Osteocyte (in vitro differentiated cells): ENCODE measurements at regions not wholly inside any gene's neighbourhood (a gene's known extent, or its start where the extent isn't known, plus 50 kb on each side); places are given as distances from the start of the nearest gene placed in this dataset.

Source experiments
- DNase-seq: peaks from one replicate; pipeline ENCODE4 v3.0.0; 2021; ENCODE audit warnings: mixed read lengths; ENCODE audit not compliant: unreplicated experiment; ENCODE audit errors: extremely low spot score
- H3K27ac Mint-ChIP-seq: one replicate; pipeline ENCODE4 v1.8.0; 2021; ENCODE audit warnings: mild to moderate bottlenecking, mixed read lengths; ENCODE audit not compliant: unreplicated experiment
- H3K27me3 Mint-ChIP-seq: one replicate; pipeline ENCODE4 v1.8.0; 2021; ENCODE audit warnings: mixed read lengths; ENCODE audit not compliant: unreplicated experiment
- H3K36me3 Mint-ChIP-seq: one replicate; pipeline ENCODE4 v1.8.0; 2021; ENCODE audit warnings: mixed read lengths; ENCODE audit not compliant: unreplicated experiment
- H3K4me1 Mint-ChIP-seq: one replicate; pipeline ENCODE4 v1.8.0; 2021; ENCODE audit warnings: mixed read lengths; ENCODE audit not compliant: unreplicated experiment
- H3K4me3 Mint-ChIP-seq: one replicate; pipeline ENCODE4 v1.8.0; 2021; ENCODE audit warnings: mild to moderate bottlenecking, moderate library complexity, mixed read lengths; ENCODE audit not compliant: unreplicated experiment
- H3K9me3 Mint-ChIP-seq: one replicate; pipeline ENCODE4 v1.8.0; 2021; ENCODE audit warnings: mixed read lengths; ENCODE audit not compliant: unreplicated experiment
- TF ChIP-seq, protein P1 (sequence below): fragments of 200-600 bp; sonication (generic); IDR thresholded peaks from 2 replicates; pipeline ENCODE4 v1.5.0; 2021; ENCODE audit warnings: antibody characterized with exemption, mild to moderate bottlenecking, moderate library complexity

DNA sequence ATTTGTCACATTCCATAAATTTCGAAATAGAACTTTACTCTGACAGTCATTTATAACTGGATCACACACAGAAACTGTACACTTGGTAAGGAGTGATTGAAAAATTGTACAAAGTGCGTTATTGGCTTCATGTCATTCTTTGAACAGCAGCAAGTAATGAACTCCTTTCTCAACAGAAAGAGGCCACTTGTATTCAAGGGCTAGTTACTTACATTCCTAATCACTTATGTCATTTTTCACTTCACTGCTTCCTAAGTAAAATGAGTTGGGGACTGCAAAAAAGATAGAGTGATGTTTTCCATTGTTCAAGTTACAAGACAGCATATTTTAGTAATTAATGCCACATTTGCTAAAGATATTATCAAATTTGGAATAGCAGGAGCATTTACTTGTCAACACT is 893.2 kb downstream of the DTWD2 start:
- TF ChIP-seq, protein P1, sequence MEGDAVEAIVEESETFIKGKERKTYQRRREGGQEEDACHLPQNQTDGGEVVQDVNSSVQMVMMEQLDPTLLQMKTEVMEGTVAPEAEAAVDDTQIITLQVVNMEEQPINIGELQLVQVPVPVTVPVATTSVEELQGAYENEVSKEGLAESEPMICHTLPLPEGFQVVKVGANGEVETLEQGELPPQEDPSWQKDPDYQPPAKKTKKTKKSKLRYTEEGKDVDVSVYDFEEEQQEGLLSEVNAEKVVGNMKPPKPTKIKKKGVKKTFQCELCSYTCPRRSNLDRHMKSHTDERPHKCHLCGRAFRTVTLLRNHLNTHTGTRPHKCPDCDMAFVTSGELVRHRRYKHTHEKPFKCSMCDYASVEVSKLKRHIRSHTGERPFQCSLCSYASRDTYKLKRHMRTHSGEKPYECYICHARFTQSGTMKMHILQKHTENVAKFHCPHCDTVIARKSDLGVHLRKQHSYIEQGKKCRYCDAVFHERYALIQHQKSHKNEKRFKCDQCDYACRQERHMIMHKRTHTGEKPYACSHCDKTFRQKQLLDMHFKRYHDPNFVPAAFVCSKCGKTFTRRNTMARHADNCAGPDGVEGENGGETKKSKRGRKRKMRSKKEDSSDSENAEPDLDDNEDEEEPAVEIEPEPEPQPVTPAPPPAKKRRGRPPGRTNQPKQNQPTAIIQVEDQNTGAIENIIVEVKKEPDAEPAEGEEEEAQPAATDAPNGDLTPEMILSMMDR = no peak
- Mint-ChIP-seq H3K9me3 (no peaks in the 10 kb centered on the region), H3K27ac (no peak overlapping the region), H3K27me3 (no peaks in the 10 kb centered on the region), H3K4me3 (no peak overlapping the region), H3K36me3 (no peaks in the 10 kb centered on the region), H3K4me1 (no peaks in the 10 kb centered on the region)
- DNase-seq = no peak

GRCh38 chr5:118088448-118088847 is 899.9 kb downstream of the DTWD2 start:
- Mint-ChIP-seq H3K9me3 (peaks cover 8% of the 10 kb centered on the region), H3K27ac (no peak overlapping the region), H3K4me1 (no peaks in the 10 kb centered on the region), H3K36me3 (no peaks in the 10 kb centered on the region), H3K27me3 (peaks cover 6% of the 10 kb centered on the region), H3K4me3 (no peak overlapping the region)
- no peak for DNase-seq
- TF ChIP-seq, protein P1 = no peak

GRCh38 chr5:118076490-118076889 is 911.9 kb downstream of the DTWD2 start:
- Mint-ChIP-seq H3K27me3 (no peaks in the 10 kb centered on the region), H3K27ac (no peak overlapping the region), H3K9me3 (peaks cover 6% of the 10 kb centered on the region), H3K4me3 (no peak overlapping the region), H3K36me3 (no peaks in the 10 kb centered on the region), H3K4me1 (no peaks in the 10 kb centered on the region)
- TF ChIP-seq, protein P1 = no peak
- no peak for DNase-seq

DNA sequence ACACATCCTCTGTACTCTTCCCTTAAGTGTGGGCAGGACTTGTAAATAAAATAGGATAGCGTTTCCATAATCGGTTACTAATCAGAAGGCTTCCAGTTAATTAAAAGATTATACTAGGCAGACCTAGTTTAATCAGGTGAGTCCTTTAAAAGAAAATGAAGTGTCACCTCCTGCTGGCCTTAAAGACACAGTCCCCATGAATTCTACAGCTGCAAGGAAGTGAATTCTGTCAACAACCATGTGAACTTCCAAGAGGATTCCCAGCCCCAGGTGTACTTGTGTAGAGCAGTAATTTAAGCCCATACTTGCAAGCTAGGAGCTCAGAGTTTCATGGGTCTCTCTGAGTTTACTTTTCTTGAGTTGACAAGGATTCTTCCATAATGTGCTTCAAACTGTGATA is 918.3 kb downstream of the DTWD2 start:
- no peaks in the 10 kb centered on the region for H3K27me3 Mint-ChIP-seq

GRCh38 chr5:118069452-118069851 is 918.9 kb downstream of the DTWD2 start:
- DNase-seq = no peak
- TF ChIP-seq, protein P1 = no peak
- Mint-ChIP-seq H3K4me1 (no peaks in the 10 kb centered on the region), H3K27ac (no peak overlapping the region), H3K4me3 (no peak overlapping the region), H3K27me3 (no peaks in the 10 kb centered on the region), H3K36me3 (no peaks in the 10 kb centered on the region), H3K9me3 (no peaks in the 10 kb centered on the region)

More for the DNA sequence above, 918.3 kb downstream of the DTWD2 start:
- H3K4me3 Mint-ChIP-seq = no peak overlapping the region
- no peaks in the 10 kb centered on the region for H3K9me3 Mint-ChIP-seq
- no peak overlapping the region for H3K27ac Mint-ChIP-seq
- no peaks in the 10 kb centered on the region for H3K4me1 Mint-ChIP-seq
- no peak for DNase-seq
- TF ChIP-seq, protein P1 = no peak
- H3K36me3 Mint-ChIP-seq = no peaks in the 10 kb centered on the region
